HCEC 1CT (cell line): ENCODE measurements at regions not wholly inside any gene's neighbourhood (a gene's known extent, or its start where the extent isn't known, plus 50 kb on each side); places are given as distances from the start of the nearest gene placed in this dataset.

Experiments
- DNase-seq: peaks from one replicate; pipeline ENCODE4 v3.0.0-alpha.2; 2017

DNA sequence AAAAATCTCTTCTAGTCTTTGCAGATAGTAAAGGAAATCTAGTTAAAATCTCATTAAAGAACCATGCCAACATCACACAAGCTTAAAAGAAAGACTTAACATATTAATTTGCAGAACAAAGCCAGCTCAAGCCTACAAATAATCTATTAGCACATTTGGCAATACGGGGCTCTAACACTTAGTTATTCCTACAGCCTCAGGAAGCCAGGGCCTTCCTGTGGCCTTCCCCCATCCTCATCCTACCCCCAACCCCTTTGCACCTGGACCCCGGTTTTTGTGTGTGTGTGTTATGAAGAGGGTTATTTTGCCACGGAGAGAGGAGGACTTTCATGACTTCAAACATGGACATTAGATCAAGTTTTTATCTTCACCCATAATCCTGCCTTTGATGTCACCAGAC is 64.6 kb downstream of the FOXB2 start:
- no peak for DNase-seq

- no peak for DNase-seq
Observed at GRCh38 chr9:77085416-77085815, 66.0 kb downstream of the FOXB2 start.

- DNase-seq, result no peak
Observed at GRCh38 chr9:77087506-77087905, 68.1 kb downstream of the FOXB2 start.

GRCh38 chr9:77092536-77092935 is 73.1 kb downstream of the FOXB2 start:
- peak; percentile 25 for DNase-seq

DNA sequence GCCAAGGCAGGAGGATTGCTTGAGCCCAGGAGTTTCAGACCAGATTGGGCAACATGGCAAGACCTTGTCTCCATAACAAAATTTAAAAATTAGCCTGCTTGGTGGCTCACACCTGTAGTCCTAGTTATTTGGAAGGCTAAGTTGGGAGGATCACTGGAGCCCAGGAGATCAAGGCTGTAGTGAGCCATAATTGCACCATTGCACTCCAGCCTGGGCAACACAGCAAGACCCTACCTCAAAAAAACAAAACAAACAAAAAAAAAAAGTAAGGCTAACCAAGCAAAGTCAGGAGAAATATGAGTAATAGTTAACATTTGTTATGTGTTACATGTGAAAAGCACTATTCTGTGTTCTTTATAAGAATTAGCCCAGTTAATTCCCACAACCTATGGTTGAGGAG is 74.7 kb downstream of the FOXB2 start:
- no peak for DNase-seq

DNA sequence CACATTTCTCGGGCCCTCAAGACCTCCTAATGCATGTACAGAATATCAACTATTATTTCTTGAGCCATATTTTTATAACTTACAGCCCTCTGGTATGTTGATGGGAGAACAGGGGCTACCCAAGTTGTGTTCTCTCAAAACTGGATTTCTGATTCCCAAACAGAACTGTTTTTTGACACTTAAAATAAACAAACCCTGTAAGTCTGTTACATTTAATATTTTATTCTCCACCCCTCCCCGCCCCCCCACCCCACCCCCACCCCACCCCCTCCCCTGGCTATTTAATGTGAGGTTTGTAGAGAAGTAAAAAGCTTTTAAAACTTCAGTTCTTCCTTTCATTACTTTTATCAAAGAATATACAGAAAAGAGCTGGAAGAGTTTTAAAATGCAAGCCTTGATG is 77.9 kb downstream of the FOXB2 start:
- no peak for DNase-seq

DNA sequence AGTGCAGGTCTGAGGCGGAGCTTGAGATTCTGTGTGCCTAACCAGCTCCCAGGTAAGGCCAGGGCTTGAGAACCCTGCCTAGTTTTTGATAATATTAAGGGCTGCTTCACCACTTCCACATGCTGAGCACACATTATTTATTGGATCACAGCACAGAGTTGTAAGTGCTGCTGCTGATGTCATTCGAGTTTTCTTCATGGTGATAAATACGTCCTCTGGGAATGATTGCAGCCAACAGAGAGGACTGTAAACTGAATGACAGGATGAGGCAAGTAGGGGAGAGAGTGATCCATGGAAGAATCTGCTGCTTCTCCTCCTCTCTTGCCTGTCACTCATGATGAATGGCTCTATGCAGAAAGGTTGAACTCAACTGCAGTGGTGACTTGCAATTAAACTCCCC is 77.9 kb upstream of the VPS13A start:
- DNase-seq, result no peak

- DNase-seq, result no peak
Observed at GRCh38 chr9:77111408-77111807, 65.9 kb upstream of the VPS13A start.

- DNase-seq, result no peak
Observed at GRCh38 chr9:77125665-77126064, 51.7 kb upstream of the VPS13A start.

DNA sequence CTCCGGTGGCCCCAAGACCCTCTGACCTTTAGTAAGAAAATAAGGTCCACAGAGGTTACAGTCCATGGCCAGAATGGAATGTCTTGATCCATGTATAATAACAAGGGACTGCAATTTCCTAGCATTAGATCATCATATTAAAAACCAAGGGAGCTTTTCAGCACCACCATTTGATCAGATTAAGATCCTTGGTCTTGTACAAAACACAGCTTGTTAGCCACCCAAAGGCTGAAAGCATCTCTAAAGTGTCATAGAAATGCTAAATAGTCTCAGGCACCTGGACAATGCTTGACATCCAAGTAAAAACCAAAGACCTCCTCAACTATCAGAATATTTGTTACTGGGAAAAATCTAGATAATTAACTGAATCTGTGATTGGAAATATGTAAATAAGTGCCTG is 50.3 kb upstream of the VPS13A start:
- DNase-seq, result no peak
